ENCODE measurements at regions not wholly inside any gene's neighbourhood (a gene's known extent, or its start where the extent isn't known, plus 50 kb on each side); places are given as distances from the start of the nearest gene placed in this dataset.

- no peak overlapping the region for H3K4me3 Mint-ChIP-seq (ENCODE audit: unreplicated experiment)
- H3K9me3 Mint-ChIP-seq (ENCODE audit: low read depth): peaks cover 10% of the 10 kb centered on the region
- no peak for DNase-seq (ENCODE audit: low spot score)
- no peak overlapping the region for H3K27ac Mint-ChIP-seq (ENCODE audit: unreplicated experiment)
- no peaks in the 10 kb centered on the region for H3K36me3 Mint-ChIP-seq (ENCODE audit: low read depth)
- no peaks in the 10 kb centered on the region for H3K4me1 Mint-ChIP-seq (ENCODE audit: low read depth)
- TF ChIP-seq CTCF (IDR thresholded peaks at IDR 0.05): no peak
- H3K27me3 Mint-ChIP-seq (ENCODE audit: low read depth): no peaks in the 10 kb centered on the region
These were observed 127.8 kb upstream of the NR4A3 start for GRCh38 chr9:99693888-99694287.

GRCh38 chr9:99694393-99694792 is 127.3 kb upstream of the NR4A3 start:
- no peaks in the 10 kb centered on the region for H3K36me3 Mint-ChIP-seq (ENCODE audit: low read depth)
- no peaks in the 10 kb centered on the region for H3K27me3 Mint-ChIP-seq (ENCODE audit: low read depth)

DNA sequence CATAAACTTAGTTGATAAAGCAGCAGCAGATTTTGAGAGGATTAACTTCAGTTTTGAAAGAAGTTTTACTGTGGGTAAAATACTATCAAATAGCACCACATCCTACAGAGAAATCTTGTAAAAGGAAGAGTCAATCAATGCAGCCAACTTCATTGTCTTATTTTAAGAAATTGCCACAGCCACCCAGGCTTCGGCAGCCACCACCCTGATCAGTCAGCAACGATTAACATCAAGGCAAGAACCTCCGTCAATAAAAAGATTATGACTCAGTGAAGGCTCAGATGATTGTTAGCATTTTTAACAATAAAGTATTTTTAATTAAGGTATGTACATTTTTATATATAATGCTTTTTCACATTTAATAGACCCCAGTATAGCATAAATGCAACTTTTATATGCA is 122.3 kb upstream of the NR4A3 start:
- no peaks in the 10 kb centered on the region for H3K27me3 Mint-ChIP-seq (ENCODE audit: low read depth)
- DNase-seq (ENCODE audit: low spot score): no peak
- H3K4me1 Mint-ChIP-seq (ENCODE audit: low read depth): no peaks in the 10 kb centered on the region
- peaks cover 15% of the 10 kb centered on the region for H3K9me3 Mint-ChIP-seq (ENCODE audit: low read depth)
- H3K4me3 Mint-ChIP-seq (ENCODE audit: unreplicated experiment): no peak overlapping the region
- H3K36me3 Mint-ChIP-seq (ENCODE audit: low read depth): no peaks in the 10 kb centered on the region
- no peak for TF ChIP-seq CTCF (IDR thresholded peaks at IDR 0.05)
- H3K27ac Mint-ChIP-seq (ENCODE audit: unreplicated experiment): no peak overlapping the region

More at GRCh38 chr9:99694393-99694792, 127.3 kb upstream of the NR4A3 start:
- H3K4me3 Mint-ChIP-seq (ENCODE audit: unreplicated experiment): no peak overlapping the region
- no peak for TF ChIP-seq CTCF (IDR thresholded peaks at IDR 0.05)
- H3K27ac Mint-ChIP-seq (ENCODE audit: unreplicated experiment): no peak overlapping the region
- H3K9me3 Mint-ChIP-seq (ENCODE audit: low read depth): peaks cover 15% of the 10 kb centered on the region
- H3K4me1 Mint-ChIP-seq (ENCODE audit: low read depth): no peaks in the 10 kb centered on the region
- no peak for DNase-seq (ENCODE audit: low spot score)

GRCh38 chr9:99712214-99712613 is 109.5 kb upstream of the NR4A3 start:
- H3K4me1 Mint-ChIP-seq (ENCODE audit: low read depth): no peaks in the 10 kb centered on the region
- H3K27me3 Mint-ChIP-seq (ENCODE audit: low read depth): no peaks in the 10 kb centered on the region
- no peak overlapping the region for H3K4me3 Mint-ChIP-seq (ENCODE audit: unreplicated experiment)
- no peaks in the 10 kb centered on the region for H3K36me3 Mint-ChIP-seq (ENCODE audit: low read depth)
- no peak overlapping the region for H3K27ac Mint-ChIP-seq (ENCODE audit: unreplicated experiment)
- H3K9me3 Mint-ChIP-seq (ENCODE audit: low read depth): peaks cover under 1% of the 10 kb centered on the region
- no peak for TF ChIP-seq CTCF (IDR thresholded peaks at IDR 0.05)
- DNase-seq (ENCODE audit: low spot score): no peak

- Mint-ChIP-seq H3K27me3 (ENCODE audit: low read depth) (no peaks in the 10 kb centered on the region), H3K4me1 (ENCODE audit: low read depth) (no peaks in the 10 kb centered on the region), H3K9me3 (ENCODE audit: low read depth) (no peaks in the 10 kb centered on the region), H3K4me3 (ENCODE audit: unreplicated experiment) (no peak overlapping the region), H3K36me3 (ENCODE audit: low read depth) (no peaks in the 10 kb centered on the region), H3K27ac (ENCODE audit: unreplicated experiment) (no peak overlapping the region)
- TF ChIP-seq CTCF (IDR thresholded peaks at IDR 0.05): no peak
- DNase-seq (ENCODE audit: low spot score): no peak
These were observed 107.8 kb upstream of the NR4A3 start for GRCh38 chr9:99713838-99714306.

Data from chondrocyte (in vitro differentiated cells).